ENCODE measurements at regions not wholly inside any gene's neighbourhood (a gene's known extent, or its start where the extent isn't known, plus 50 kb on each side); places are given as distances from the start of the nearest gene placed in this dataset.
"Not testable (repeated sequence)": the region's sequence is repeated elsewhere in the genome, so short reads cannot be mapped to it uniquely, and the experiment has no call there.

GRCh38 chrX:3919668-3920423 lies 206.4 kb upstream of the PRKX start:
- H3K27ac ChIP-seq; H3K36me3 ChIP-seq; H3K4me1 ChIP-seq; H3K9me3 ChIP-seq; H3K4me3 ChIP-seq; intact Hi-C loops (cut with DNase I; ENCODE audit: low total_unique reads); DNase-seq; H3K27me3 ChIP-seq: not testable (repeated sequence)

- H3K4me3 ChIP-seq; H3K27me3 ChIP-seq; H3K27ac ChIP-seq; H3K9me3 ChIP-seq; intact Hi-C loops (cut with DNase I; ENCODE audit: low total_unique reads); H3K4me1 ChIP-seq; H3K36me3 ChIP-seq; DNase-seq: not testable (repeated sequence)
Measured at GRCh38 chrX:3914813-3915212, 201.4 kb upstream of the PRKX start.

- H3K4me3 ChIP-seq; H3K27ac ChIP-seq; H3K4me1 ChIP-seq; H3K9me3 ChIP-seq; DNase-seq; H3K27me3 ChIP-seq; intact Hi-C loops (cut with DNase I; ENCODE audit: low total_unique reads); H3K36me3 ChIP-seq: not testable (repeated sequence)
Measured at GRCh38 chrX:3914059-3914458, 200.6 kb upstream of the PRKX start.

GRCh38 chrX:3911012-3911411 lies 197.6 kb upstream of the PRKX start:
- DNase-seq; H3K27me3 ChIP-seq; H3K27ac ChIP-seq; H3K4me3 ChIP-seq; H3K36me3 ChIP-seq; intact Hi-C loops (cut with DNase I; ENCODE audit: low total_unique reads); H3K4me1 ChIP-seq; H3K9me3 ChIP-seq: not testable (repeated sequence)

- H3K27ac ChIP-seq; intact Hi-C loops (cut with DNase I; ENCODE audit: low total_unique reads); H3K4me1 ChIP-seq; H3K4me3 ChIP-seq; H3K27me3 ChIP-seq; H3K36me3 ChIP-seq; H3K9me3 ChIP-seq; DNase-seq: not testable (repeated sequence)
Measured at GRCh38 chrX:3910611-3911010, 197.2 kb upstream of the PRKX start.

GRCh38 chrX:3905522-3906258 lies 192.2 kb upstream of the PRKX start:
- intact Hi-C loops (cut with DNase I; ENCODE audit: low total_unique reads); H3K4me3 ChIP-seq; DNase-seq; H3K4me1 ChIP-seq; H3K27me3 ChIP-seq; H3K27ac ChIP-seq; H3K36me3 ChIP-seq; H3K9me3 ChIP-seq: not testable (repeated sequence)

- H3K4me1 ChIP-seq; H3K9me3 ChIP-seq; H3K27ac ChIP-seq; H3K27me3 ChIP-seq; DNase-seq; H3K4me3 ChIP-seq; H3K36me3 ChIP-seq; intact Hi-C loops (cut with DNase I; ENCODE audit: low total_unique reads): not testable (repeated sequence)
Measured at GRCh38 chrX:3902222-3902621, 188.8 kb upstream of the PRKX start.

- DNase-seq; H3K4me3 ChIP-seq; H3K4me1 ChIP-seq; H3K9me3 ChIP-seq; H3K27me3 ChIP-seq; intact Hi-C loops (cut with DNase I; ENCODE audit: low total_unique reads); H3K36me3 ChIP-seq; H3K27ac ChIP-seq: not testable (repeated sequence)
Measured at GRCh38 chrX:3896755-3897154, 183.3 kb upstream of the PRKX start.

GRCh38 chrX:3882553-3882920 lies 169.1 kb upstream of the PRKX start:
- H3K9me3 ChIP-seq; intact Hi-C loops (cut with DNase I; ENCODE audit: low total_unique reads); H3K27ac ChIP-seq; DNase-seq; H3K27me3 ChIP-seq; H3K36me3 ChIP-seq; H3K4me3 ChIP-seq; H3K4me1 ChIP-seq: not testable (repeated sequence)

GRCh38 chrX:3881898-3882552 lies 168.6 kb upstream of the PRKX start:
- H3K4me3 ChIP-seq; DNase-seq; H3K4me1 ChIP-seq; H3K9me3 ChIP-seq; H3K27me3 ChIP-seq; H3K36me3 ChIP-seq; H3K27ac ChIP-seq; intact Hi-C loops (cut with DNase I; ENCODE audit: low total_unique reads): not testable (repeated sequence)

- DNase-seq; H3K27ac ChIP-seq; H3K9me3 ChIP-seq; H3K4me1 ChIP-seq; intact Hi-C loops (cut with DNase I; ENCODE audit: low total_unique reads); H3K27me3 ChIP-seq; H3K36me3 ChIP-seq; H3K4me3 ChIP-seq: not testable (repeated sequence)
Measured at GRCh38 chrX:3881255-3881895, 167.9 kb upstream of the PRKX start.

GRCh38 chrX:3876393-3876792 lies 162.9 kb upstream of the PRKX start:
- DNase-seq; H3K4me1 ChIP-seq; intact Hi-C loops (cut with DNase I; ENCODE audit: low total_unique reads); H3K27me3 ChIP-seq; H3K9me3 ChIP-seq; H3K27ac ChIP-seq; H3K4me3 ChIP-seq; H3K36me3 ChIP-seq: not testable (repeated sequence)

GRCh38 chrX:3875638-3876037 lies 162.2 kb upstream of the PRKX start:
- not testable (repeated sequence) for DNase-seq, H3K4me1 ChIP-seq

More at GRCh38 chrX:3875638-3876037, 162.2 kb upstream of the PRKX start:
- H3K27me3 ChIP-seq; H3K4me3 ChIP-seq; intact Hi-C loops (cut with DNase I; ENCODE audit: low total_unique reads); H3K27ac ChIP-seq; H3K9me3 ChIP-seq; H3K36me3 ChIP-seq: not testable (repeated sequence)

Data from tibial artery (tissue), 4 donors.